H9 (cell line): ENCODE measurements at regions not wholly inside any gene's neighbourhood (a gene's known extent, or its start where the extent isn't known, plus 50 kb on each side); places are given as distances from the start of the nearest gene placed in this dataset.

Source experiments
- DNase-seq: peaks from one replicate; pipeline ENCODE4 v3.0.0-alpha.2; 2017
- H2AFZ ChIP-seq: one replicate; pipeline ENCODE4 v1.6.1; 2013; ENCODE audit warnings: mild to moderate bottlenecking, low read length, control low read depth, moderate library complexity
- H2AK5ac ChIP-seq: 2 replicates; pipeline ENCODE4 v1.6.1; 2013; ENCODE audit warnings: low read length, control low read depth, mixed read lengths; ENCODE audit not compliant: insufficient read length
- H2BK120ac ChIP-seq: one replicate; pipeline ENCODE4 v1.6.1; 2013; ENCODE audit warnings: low read depth, mild to moderate bottlenecking, low read length, control low read depth, inconsistent platforms; ENCODE audit not compliant: poor library complexity, severe bottlenecking
- H2BK12ac ChIP-seq: 2 replicates; pipeline ENCODE4 v1.6.1; 2013; ENCODE audit warnings: low read length, control low read depth, mixed read lengths, low read depth; ENCODE audit not compliant: insufficient read length
- H2BK15ac ChIP-seq: 2 replicates; pipeline ENCODE4 v1.6.1; 2013; ENCODE audit warnings: low read depth, low read length, control low read depth
- H2BK20ac ChIP-seq: one replicate; pipeline ENCODE4 v1.6.1; 2013; ENCODE audit warnings: low read depth, mild to moderate bottlenecking, low read length, control low read depth, inconsistent platforms; ENCODE audit not compliant: poor library complexity, severe bottlenecking
- H2BK5ac ChIP-seq: 2 replicates; pipeline ENCODE4 v1.6.1; 2013; ENCODE audit warnings: low read length, control low read depth, mixed read lengths; ENCODE audit not compliant: insufficient read length
- H3K14ac ChIP-seq: 2 replicates; pipeline ENCODE4 v1.6.1; 2013; ENCODE audit warnings: low read length, control low read depth; ENCODE audit not compliant: insufficient read depth
- H3K18ac ChIP-seq: 2 replicates; pipeline ENCODE4 v1.6.1; 2013; ENCODE audit warnings: low read depth, mild to moderate bottlenecking, mixed read lengths, low read length, control low read depth; ENCODE audit not compliant: insufficient read length
- H3K23ac ChIP-seq: 2 replicates; pipeline ENCODE4 v1.6.1; 2013; ENCODE audit warnings: low read length, control low read depth, mixed read lengths, low read depth; ENCODE audit not compliant: insufficient read length
- H3K23me2 ChIP-seq: 2 replicates; pipeline ENCODE4 v1.6.1; 2013; ENCODE audit warnings: low read depth, mild to moderate bottlenecking, mixed read lengths, low read length, control low read depth; ENCODE audit not compliant: insufficient read length, poor library complexity, severe bottlenecking
- H3K27ac ChIP-seq: 2 replicates; pipeline ENCODE4 v1.5.1; 2013; ENCODE audit warnings: low read length, control low read depth, mixed read lengths, low read depth; ENCODE audit not compliant: insufficient read length
- H3K27me3 ChIP-seq: 2 replicates; pipeline ENCODE4 v1.6.1; 2013; ENCODE audit warnings: low read length, control low read depth, inconsistent platforms; ENCODE audit not compliant: insufficient read depth
- H3K4ac ChIP-seq: 2 replicates; pipeline ENCODE4 v1.6.1; 2013; ENCODE audit warnings: low read depth, mild to moderate bottlenecking, control low read depth, inconsistent platforms, low read length, moderate library complexity
- H3K4me1 ChIP-seq: 2 replicates; pipeline ENCODE4 v1.6.1; 2013; ENCODE audit warnings: low read length, control low read depth, inconsistent platforms; ENCODE audit not compliant: insufficient read depth
- H3K4me2 ChIP-seq: 2 replicates; pipeline ENCODE4 v1.6.1; 2013; ENCODE audit warnings: low read length, control low read depth, mixed read lengths; ENCODE audit not compliant: insufficient read length, insufficient read depth
- H3K56ac ChIP-seq: 2 replicates; pipeline ENCODE4 v1.6.1; 2013; ENCODE audit warnings: low read depth, mild to moderate bottlenecking, mixed read lengths, low read length, control low read depth; ENCODE audit not compliant: insufficient read length
- H3K79me1 ChIP-seq: 2 replicates; pipeline ENCODE4 v1.6.1; 2013; ENCODE audit warnings: low read depth, mild to moderate bottlenecking, moderate library complexity, low read length, control low read depth, inconsistent platforms; ENCODE audit not compliant: insufficient read depth, poor library complexity, severe bottlenecking
- H3K79me2 ChIP-seq: 2 replicates; pipeline ENCODE4 v1.6.1; 2013; ENCODE audit warnings: low read length, control low read depth, inconsistent platforms; ENCODE audit not compliant: insufficient read depth
- H3K9ac ChIP-seq: 2 replicates; pipeline ENCODE4 v1.6.1; 2013; ENCODE audit warnings: low read length, control low read depth, mixed read lengths; ENCODE audit not compliant: insufficient read length; ENCODE audit errors: extremely low read depth
- H3K9me3 ChIP-seq: one replicate; pipeline ENCODE4 v1.6.1; 2013; ENCODE audit warnings: low read depth, low read length, inconsistent platforms; ENCODE audit not compliant: control insufficient read depth
- H3T11ph ChIP-seq: one replicate; pipeline ENCODE4 v1.6.1; 2013; ENCODE audit warnings: mild to moderate bottlenecking, low read length, control low read depth, inconsistent platforms
- H4K20me1 ChIP-seq: one replicate; pipeline ENCODE4 v1.6.1; 2013; ENCODE audit not compliant: control insufficient read depth, insufficient read length, insufficient read depth
- H4K5ac ChIP-seq: 2 replicates; pipeline ENCODE4 v1.6.1; 2013; ENCODE audit warnings: low read depth, mild to moderate bottlenecking, mixed read lengths, low read length, control low read depth; ENCODE audit not compliant: insufficient read length
- H4K8ac ChIP-seq: replicated peaks from 2 replicates; pipeline ENCODE4 v1.6.1; 2013; ENCODE audit warnings: low read length, control low read depth, mixed read lengths, low read depth; ENCODE audit not compliant: insufficient read length
- H4K91ac ChIP-seq: 2 replicates; pipeline ENCODE4 v1.6.1; 2013; ENCODE audit warnings: low read depth, mild to moderate bottlenecking, moderate library complexity, mixed read lengths, low read length, control low read depth; ENCODE audit not compliant: insufficient read length
- H3K27ac Mint-ChIP-seq, 3 experiments: 2 replicates in 2 of 3; 3 replicates in 1 of 3; pipeline ENCODE4 v1.8.0; 2020 to 2021; ENCODE audit warnings: mixed read lengths in 3 of 3, mild to moderate bottlenecking in 1 of 3, moderate library complexity in 1 of 3
- H3K27me3 Mint-ChIP-seq: 2 replicates; pipeline ENCODE4 v1.8.0; 2021; ENCODE audit warnings: low read depth, mild to moderate bottlenecking, moderate library complexity, mixed read lengths
- H3K36me3 Mint-ChIP-seq, 3 experiments: 2 replicates in 2 of 3; 3 replicates in 1 of 3; pipeline ENCODE4 v1.8.0; 2020 to 2021; ENCODE audit warnings: low read depth in 3 of 3, mixed read lengths in 3 of 3; ENCODE audit not compliant: insufficient read depth in 1 of 3
- H3K4me1 Mint-ChIP-seq, 2 experiments: 2 replicates each; pipeline ENCODE4 v1.8.0; 2020; ENCODE audit warnings: mixed read lengths in 2 of 2
- H3K4me3 Mint-ChIP-seq, 2 experiments: 2 replicates in 1 of 2; 3 replicates in 1 of 2; pipeline ENCODE4 v1.8.0; 2020 to 2021; ENCODE audit warnings: mild to moderate bottlenecking in 2 of 2, mixed read lengths in 2 of 2, moderate library complexity in 1 of 2
- H3K9me3 Mint-ChIP-seq, 2 experiments: 2 replicates in 1 of 2; 3 replicates in 1 of 2; pipeline ENCODE4 v1.8.0; 2020; ENCODE audit warnings: mild to moderate bottlenecking in 2 of 2, mixed read lengths in 2 of 2, moderate library complexity in 1 of 2
- CTCF ChIP-seq: fragments of 200-600 bp; sonication (generic); conservative IDR thresholded peaks from 3 replicates; pipeline ENCODE4 v1.8.0; 2021; ENCODE audit warnings: antibody characterized with exemption, mild to moderate bottlenecking
- WGBS: extraction: QIAGEN DNeasy Blood & Tissue Kit; methylation state at CpG from one replicate; pipeline ENCODE4 v1.1.7; 2013; ENCODE audit warnings: missing lambda C conversion rate, low lambda C conversion rate, mixed read lengths; ENCODE audit not compliant: insufficient read length; ENCODE audit errors: extremely low coverage; 5-methylcytosine and 5-hydroxymethylcytosine counted together

DNA sequence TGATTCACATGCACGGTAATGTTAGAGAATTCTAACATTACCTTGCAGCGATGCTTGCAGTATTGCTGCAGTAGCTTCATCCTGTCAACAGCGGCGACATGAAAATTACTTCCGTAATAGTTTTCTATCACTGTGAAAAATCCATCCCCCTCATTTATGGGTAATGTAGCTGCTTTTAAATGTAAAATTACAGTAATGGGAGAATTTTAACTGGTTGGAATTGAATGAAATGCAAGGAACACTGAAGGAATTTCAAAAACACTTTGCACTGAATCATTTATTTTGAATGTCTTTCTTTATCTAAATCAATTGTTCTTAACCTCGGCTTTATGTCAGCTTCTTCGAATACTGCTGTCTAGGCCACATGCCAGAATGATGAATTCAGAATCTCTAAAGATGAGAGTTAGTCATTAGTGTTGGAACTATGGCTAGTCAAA lies 102.4 kb upstream of the HIVEP1 start:
- Histone ChIP-seq H3K56ac (no peak overlapping the region), H3K4me1 (no peaks in the 10 kb centered on the region), H4K8ac (no peak overlapping the region), H3K23me2 (no peaks in the 10 kb centered on the region), H3K18ac (no peak overlapping the region), H4K5ac (no peak overlapping the region), H3K4ac (no peak overlapping the region), H3K79me1 (no peaks in the 10 kb centered on the region), H3K9me3 (no peaks in the 10 kb centered on the region), H2BK15ac (no peak overlapping the region), H3T11ph (no peak overlapping the region), H2BK20ac (no peak overlapping the region), H2BK5ac (no peak overlapping the region), H3K27me3 (no peaks in the 10 kb centered on the region), H2AFZ (no peak overlapping the region), H2AK5ac (no peak overlapping the region), H3K14ac (no peak overlapping the region), H4K20me1 (no peaks in the 10 kb centered on the region), H2BK12ac (no peak overlapping the region), H3K79me2 (no peaks in the 10 kb centered on the region), H2BK120ac (no peak overlapping the region), H3K9ac (no peak overlapping the region), H4K91ac (no peak overlapping the region), H3K4me2 (no peak overlapping the region), H3K23ac (no peak overlapping the region), H3K27ac (no peak overlapping the region)
- peaks cover 10 to 26% (median 16%) of the 10 kb centered on the region in 3 experiments for H3K36me3 Mint-ChIP-seq
- H3K4me3 Mint-ChIP-seq = no peak overlapping the region
- no peak for DNase-seq
- no peaks in the 10 kb centered on the region for H3K27me3 Mint-ChIP-seq
- H3K9me3 Mint-ChIP-seq = peaks cover 18 to 21% of the 10 kb centered on the region in 2 experiments
- no peak overlapping the region for H3K27ac Mint-ChIP-seq
- no peak for TF ChIP-seq CTCF
- WGBS = no CpG with 5 or more reads among the region's 7 CpGs
- no peaks in the 10 kb centered on the region; a peak in 1 of 4 replicates for H3K4me1 Mint-ChIP-seq
